Epithelial cell of esophagus (primary cell): ENCODE measurements at regions not wholly inside any gene's neighbourhood (a gene's known extent, or its start where the extent isn't known, plus 50 kb on each side); places are given as distances from the start of the nearest gene placed in this dataset.
"Not testable (repeated sequence)": the region's sequence is repeated elsewhere in the genome, so short reads cannot be mapped to it uniquely, and the experiment has no call there.

Source experiments
- DNase-seq: peaks from one replicate; pipeline ENCODE4 v3.0.0; 2010; ENCODE audit warnings: low read depth
- H3K4me3 ChIP-seq: 2 replicates; pipeline ENCODE4 v1.5.1; 2011; ENCODE audit warnings: mild to moderate bottlenecking, low read length, control low read depth
- TF ChIP-seq, protein P1 (sequence below): IDR thresholded peaks from 2 replicates; pipeline ENCODE4 v1.5.1; 2011; ENCODE audit warnings: low read depth, mild to moderate bottlenecking, low read length, control low read depth, inconsistent platforms; ENCODE audit not compliant: insufficient read depth; ENCODE audit errors: missing control alignments

GRCh38 chr20:52075400-52075799, 116.2 kb downstream of the ZFP64 start:
- TF ChIP-seq, protein P1, sequence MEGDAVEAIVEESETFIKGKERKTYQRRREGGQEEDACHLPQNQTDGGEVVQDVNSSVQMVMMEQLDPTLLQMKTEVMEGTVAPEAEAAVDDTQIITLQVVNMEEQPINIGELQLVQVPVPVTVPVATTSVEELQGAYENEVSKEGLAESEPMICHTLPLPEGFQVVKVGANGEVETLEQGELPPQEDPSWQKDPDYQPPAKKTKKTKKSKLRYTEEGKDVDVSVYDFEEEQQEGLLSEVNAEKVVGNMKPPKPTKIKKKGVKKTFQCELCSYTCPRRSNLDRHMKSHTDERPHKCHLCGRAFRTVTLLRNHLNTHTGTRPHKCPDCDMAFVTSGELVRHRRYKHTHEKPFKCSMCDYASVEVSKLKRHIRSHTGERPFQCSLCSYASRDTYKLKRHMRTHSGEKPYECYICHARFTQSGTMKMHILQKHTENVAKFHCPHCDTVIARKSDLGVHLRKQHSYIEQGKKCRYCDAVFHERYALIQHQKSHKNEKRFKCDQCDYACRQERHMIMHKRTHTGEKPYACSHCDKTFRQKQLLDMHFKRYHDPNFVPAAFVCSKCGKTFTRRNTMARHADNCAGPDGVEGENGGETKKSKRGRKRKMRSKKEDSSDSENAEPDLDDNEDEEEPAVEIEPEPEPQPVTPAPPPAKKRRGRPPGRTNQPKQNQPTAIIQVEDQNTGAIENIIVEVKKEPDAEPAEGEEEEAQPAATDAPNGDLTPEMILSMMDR: no peak
- DNase-seq: no peak

DNA sequence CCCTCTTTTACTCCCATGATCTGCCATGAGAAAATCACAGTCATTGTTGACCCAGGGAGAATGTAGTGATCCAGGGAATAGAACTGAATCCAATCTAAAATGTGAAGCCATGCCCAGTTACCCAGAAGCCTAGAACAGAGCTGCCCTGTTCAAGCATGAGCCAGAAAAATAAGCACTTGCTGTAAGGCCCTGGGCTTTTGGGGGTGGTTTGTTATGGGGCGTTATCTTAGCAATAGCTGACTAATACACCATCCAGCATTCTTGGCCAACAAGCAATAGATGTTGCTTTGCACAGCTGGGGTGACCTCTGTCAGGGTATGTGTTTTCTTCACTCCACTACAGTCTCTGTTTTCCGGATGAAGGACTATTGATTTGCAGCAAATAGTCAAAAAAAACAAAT, 120.4 kb downstream of the ZFP64 start:
- DNase-seq: no peak
- H3K4me3 ChIP-seq: no peak overlapping the region
- TF ChIP-seq, protein P1: no peak

More at GRCh38 chr20:52075400-52075799, 116.2 kb downstream of the ZFP64 start:
- no peak overlapping the region for H3K4me3 ChIP-seq

DNA sequence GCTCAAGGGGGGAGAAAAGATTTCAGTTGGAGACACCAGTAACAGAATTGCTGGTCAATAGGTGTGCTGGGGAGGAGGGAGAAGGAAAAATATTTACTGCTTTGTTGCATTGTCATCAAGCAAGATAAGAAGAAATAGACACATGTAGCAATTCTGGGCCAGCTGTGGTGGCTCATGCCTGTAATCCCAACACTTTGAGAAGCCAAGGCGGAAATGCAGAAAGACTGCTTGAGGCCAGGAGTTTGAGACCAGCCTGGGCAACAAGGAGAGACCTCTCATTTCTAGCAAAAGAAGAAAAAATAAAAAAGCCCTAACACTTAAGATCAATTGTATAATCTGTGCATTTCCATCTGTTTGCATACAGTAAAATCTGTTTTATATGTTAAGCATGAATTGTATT, 126.6 kb downstream of the ZFP64 start:
- TF ChIP-seq, protein P1: no peak
- DNase-seq: no peak
- no peak overlapping the region for H3K4me3 ChIP-seq

- no peak overlapping the region for H3K4me3 ChIP-seq
- no peak for DNase-seq
- TF ChIP-seq, protein P1: no peak
Observed at GRCh38 chr20:52062452-52063209, 128.9 kb downstream of the ZFP64 start.

DNA sequence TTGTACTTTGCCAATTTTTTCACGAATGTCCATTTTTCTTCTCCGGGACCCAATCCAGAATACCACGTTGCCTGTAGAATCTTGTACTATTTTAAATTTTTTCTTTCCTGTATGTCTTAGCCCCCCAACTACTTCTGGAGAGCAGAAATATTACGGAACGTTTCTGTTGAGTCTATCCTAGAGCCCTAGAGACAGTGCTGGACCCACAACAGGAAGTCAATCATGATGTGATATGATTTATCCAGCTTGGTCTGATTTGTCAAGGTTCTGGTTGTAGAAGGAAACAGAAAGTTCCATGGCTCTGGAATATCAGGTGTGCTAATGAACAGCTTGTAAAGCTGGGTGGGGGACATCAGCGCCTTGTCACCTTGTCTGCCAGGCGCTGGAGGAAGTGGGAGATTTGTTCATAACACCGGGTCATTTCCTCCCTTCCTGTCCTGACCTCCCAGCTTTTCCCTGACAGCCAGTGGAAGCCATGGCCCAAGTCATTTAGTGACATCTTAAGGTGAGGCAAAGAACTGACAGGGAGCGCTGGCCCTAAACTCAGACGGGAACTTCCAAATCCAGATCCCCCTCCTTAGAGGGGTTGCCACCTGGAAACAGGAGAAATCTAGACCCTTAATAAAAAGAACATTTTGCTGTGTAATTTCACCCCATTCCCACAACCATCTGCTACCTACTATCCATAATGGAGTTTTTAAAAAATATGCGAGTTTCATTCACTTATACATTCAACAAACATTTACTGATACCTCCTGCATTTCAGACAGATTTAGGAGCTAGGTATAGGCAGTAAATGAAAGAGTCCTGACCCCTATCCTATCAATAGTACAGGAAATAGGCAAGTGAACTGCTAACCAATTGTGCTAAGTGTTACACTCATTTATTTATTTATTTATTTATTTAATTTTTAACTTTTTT, 130.5 kb downstream of the ZFP64 start:
- peak; percentile 23 for DNase-seq
- TF ChIP-seq, protein P1: peak; percentile 58
- no peak overlapping the region for H3K4me3 ChIP-seq

DNA sequence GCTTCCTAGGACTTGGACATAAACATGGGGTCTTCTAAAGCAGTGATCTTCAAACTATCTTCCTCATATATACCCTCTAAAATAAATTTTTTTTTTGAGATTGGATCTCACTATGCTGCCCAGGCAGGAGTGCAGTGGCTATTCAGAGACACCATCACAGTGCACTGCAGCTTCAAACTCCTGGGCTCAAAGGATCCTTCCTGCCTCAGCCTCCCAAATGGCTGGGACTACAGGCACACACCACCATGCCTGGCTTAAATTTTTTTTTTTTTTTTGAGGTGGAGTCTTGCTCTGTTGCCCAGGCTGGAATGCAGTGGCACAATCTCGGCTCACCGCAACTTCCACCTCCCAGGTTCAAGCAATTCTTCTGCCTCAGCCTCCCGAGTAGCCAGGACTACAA, 134.4 kb downstream of the ZFP64 start:
- DNase-seq: not testable (repeated sequence)

More for the DNA sequence above, 134.4 kb downstream of the ZFP64 start:
- not testable (repeated sequence) for H3K4me3 ChIP-seq
